Activated T-cell treated with anti-CD3 and anti-CD28 coated beads, Interleukin-2, amount 50 U/mL, for 48 hours (primary cell): ENCODE measurements at regions not wholly inside any gene's neighbourhood (a gene's known extent, or its start where the extent isn't known, plus 50 kb on each side); places are given as distances from the start of the nearest gene placed in this dataset.

Experiments
- DNase-seq, 2 experiments: peaks; one replicate each; pipeline ENCODE4 v3.0.0-alpha.2; 2020

DNA sequence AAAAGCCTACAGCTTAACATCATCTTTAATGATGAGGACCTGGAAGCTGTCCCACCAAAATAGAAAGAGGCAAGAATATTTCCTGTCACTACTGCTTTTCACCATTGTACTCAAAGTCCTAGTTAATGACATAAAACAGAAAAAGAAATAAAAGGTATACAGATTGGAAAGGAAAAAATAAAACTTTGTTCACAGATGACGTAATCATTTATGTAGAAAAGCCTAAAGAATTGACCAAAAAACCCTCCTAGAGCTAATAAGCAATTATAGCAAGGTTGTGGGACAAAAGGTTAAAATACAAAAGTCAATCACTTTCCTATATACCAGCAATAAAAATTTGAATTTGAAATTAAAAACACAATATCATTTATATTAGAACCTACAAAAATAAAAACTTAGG lies 97.2 kb upstream of the MDGA2 start:
- no peak for DNase-seq

DNA sequence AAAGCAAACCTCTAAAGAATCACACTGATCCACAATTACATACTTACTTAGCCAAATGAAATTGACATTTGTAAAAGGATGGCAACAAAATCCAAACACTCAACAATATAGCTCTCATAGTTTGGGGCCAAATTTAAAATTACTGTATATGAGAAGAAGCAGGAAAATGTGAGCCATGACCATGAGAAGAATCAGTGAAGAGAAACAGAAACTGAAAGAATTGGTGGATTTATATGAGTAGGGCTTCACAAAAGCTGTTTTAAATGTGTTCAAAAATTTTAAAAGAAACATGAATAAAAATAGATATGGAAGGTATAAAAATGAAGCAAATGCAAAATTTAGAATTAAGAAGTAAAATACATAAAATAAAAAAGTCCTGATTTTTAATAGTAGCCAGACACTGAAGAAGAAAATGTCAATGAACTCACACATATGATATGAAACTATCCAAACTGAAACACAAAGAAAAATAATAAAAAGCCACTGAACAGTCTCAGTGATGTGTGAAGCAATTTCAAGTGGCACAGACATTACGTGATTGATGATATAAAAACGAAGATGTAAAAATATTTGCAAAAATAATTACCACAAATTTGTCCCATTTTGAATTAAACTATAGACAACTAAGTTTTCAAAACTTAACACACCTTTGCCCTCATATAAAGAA lies 87.9 kb upstream of the MDGA2 start:
- DNase-seq: no peak

DNA sequence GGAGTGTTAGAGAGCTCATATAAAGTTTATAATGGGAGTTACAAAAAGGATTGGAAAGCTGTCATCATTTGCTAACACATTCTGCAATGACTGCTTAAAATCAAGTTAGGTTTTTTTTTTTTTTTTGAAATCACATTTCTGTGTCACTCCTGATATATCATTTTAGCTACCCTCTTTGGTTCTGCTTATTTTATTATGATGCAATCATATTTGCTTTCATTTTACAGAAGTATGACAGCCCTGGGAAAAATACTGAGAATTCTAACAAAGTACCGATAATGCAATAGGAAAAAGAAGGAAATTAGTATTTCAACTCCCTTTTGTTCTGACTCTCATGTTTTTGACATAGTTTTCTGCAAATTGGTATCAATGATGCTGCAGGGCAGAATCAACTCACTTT lies 71.6 kb upstream of the MDGA2 start:
- no peak for DNase-seq

DNA sequence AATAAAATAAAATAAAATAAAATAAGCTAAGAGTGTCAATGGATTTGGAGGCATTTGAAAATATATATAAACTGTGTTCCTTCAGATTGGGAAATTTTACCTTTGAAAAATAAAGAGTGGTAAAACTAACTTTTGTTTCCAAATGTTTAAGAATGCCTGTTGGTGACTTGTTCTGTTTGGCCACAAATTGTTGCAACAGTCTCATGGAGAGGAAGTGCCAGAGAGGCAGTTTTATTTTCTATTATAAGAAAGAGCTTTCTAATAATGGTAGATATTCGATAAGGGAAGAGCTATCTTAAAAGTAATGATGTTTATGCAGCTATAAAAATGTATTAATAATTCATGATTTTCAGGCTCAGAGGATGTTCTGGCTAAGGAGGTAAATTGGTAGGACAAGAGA lies 68.8 kb upstream of the MDGA2 start:
- no peak for DNase-seq

DNA sequence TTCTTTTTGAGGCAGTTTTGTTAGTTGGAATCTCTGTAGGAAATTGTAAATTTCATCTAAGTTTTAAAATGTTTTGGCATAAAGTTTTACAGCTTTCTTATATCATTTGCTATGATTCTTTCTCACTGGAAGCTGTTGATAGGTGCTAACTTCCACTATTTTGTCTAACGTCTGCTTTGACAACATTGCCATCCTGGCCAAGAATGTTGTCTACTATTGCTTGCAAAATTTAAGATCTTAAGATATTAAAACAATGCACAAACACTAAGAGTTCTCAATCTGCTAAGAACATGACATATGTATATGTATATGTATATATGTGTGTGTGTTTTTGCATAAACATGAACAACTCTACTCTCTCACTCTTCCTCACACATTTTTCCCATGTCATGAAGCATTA lies 64.1 kb upstream of the MDGA2 start:
- no peak for DNase-seq

DNA sequence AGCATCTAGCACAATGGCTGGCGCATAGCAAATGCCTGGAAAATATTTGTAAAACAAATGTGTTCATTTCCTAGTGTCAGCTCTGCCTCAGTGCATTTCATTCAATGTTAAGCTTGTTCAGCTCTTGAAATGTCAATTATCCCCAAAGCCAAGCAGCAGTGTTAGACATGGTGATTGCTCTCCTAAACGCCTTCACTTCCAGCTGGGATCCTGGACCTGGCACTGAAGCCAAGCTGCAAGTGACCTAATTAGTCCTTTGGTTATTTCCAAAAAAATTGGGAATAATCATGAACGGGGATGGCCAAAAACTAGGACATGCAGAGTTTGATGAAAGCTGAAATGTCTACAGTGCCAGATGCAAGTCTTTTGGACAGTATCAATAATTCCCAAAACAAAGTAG lies 54.9 kb upstream of the MDGA2 start:
- DNase-seq: no peak
